AG04450 (cell line): ENCODE measurements at regions not wholly inside any gene's neighbourhood (a gene's known extent, or its start where the extent isn't known, plus 50 kb on each side); places are given as distances from the start of the nearest gene placed in this dataset.

Experiments used
- CTCF ChIA-PET: fragments of 300-600, 350-600 bp; formaldehyde crosslinking; extraction: SDS; loops from one replicate; lab custom pipeline; 2022; ENCODE audit warnings: antibody characterized with exemption, inconsistent platforms; lab: Charles Lee
- POLR2A ChIA-PET: fragments of 350-600 bp; formaldehyde crosslinking; extraction: SDS; loops from one replicate; lab custom pipeline; 2021; ENCODE audit warnings: antibody characterized with exemption, inconsistent platforms; lab: Yijun Ruan, JAX
- DNase-seq: peaks from one replicate; pipeline ENCODE4 v3.0.0-alpha.2; 2011; ENCODE audit warnings: low read depth, low spot score
- H3K27ac ChIP-seq: one replicate; pipeline ENCODE4 v1.5.1; 2012; ENCODE audit warnings: low read depth, low read length, control low read depth
- H3K27me3 ChIP-seq: one replicate; pipeline ENCODE4 v1.6.0; 2012; ENCODE audit warnings: low read length; ENCODE audit not compliant: control insufficient read depth, insufficient read depth
- H3K4me3 ChIP-seq: 2 replicates; pipeline ENCODE4 v1.5.1; 2011; ENCODE audit warnings: mild to moderate bottlenecking, low read depth, low read length, control low read depth
- H3K9me3 ChIP-seq: 2 replicates; pipeline ENCODE4 v1.5.1; 2012; ENCODE audit warnings: low read length; ENCODE audit not compliant: control insufficient read depth, insufficient read depth
- TF ChIP-seq, protein P1 (sequence below): IDR thresholded peaks from 2 replicates; pipeline ENCODE4 v1.5.1; 2011; ENCODE audit warnings: low read depth, low read length, control low read depth, inconsistent platforms

- Histone ChIP-seq H3K4me3 (no peak overlapping the region), H3K9me3 (peaks cover 41% of the 10 kb centered on the region), H3K27ac (no peak overlapping the region), H3K27me3 (no peaks in the 10 kb centered on the region)
- no peak for DNase-seq
- TF ChIP-seq, protein P1, sequence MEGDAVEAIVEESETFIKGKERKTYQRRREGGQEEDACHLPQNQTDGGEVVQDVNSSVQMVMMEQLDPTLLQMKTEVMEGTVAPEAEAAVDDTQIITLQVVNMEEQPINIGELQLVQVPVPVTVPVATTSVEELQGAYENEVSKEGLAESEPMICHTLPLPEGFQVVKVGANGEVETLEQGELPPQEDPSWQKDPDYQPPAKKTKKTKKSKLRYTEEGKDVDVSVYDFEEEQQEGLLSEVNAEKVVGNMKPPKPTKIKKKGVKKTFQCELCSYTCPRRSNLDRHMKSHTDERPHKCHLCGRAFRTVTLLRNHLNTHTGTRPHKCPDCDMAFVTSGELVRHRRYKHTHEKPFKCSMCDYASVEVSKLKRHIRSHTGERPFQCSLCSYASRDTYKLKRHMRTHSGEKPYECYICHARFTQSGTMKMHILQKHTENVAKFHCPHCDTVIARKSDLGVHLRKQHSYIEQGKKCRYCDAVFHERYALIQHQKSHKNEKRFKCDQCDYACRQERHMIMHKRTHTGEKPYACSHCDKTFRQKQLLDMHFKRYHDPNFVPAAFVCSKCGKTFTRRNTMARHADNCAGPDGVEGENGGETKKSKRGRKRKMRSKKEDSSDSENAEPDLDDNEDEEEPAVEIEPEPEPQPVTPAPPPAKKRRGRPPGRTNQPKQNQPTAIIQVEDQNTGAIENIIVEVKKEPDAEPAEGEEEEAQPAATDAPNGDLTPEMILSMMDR = no peak
- ChIA-PET CTCF (no interaction called here), POLR2A (no interaction called here)
Observed at GRCh38 chr7:68265258-68265657, 1268.6 kb downstream of the TYW1 start.

GRCh38 chr7:68266004-68266579, 1269.5 kb downstream of the TYW1 start:
- H3K27ac ChIP-seq = no peak overlapping the region
- peaks cover 43% of the 10 kb centered on the region for H3K9me3 ChIP-seq
- no peak overlapping the region for H3K4me3 ChIP-seq
- POLR2A ChIA-PET = no interaction called here
- H3K27me3 ChIP-seq = no peaks in the 10 kb centered on the region
- no peak for DNase-seq
- CTCF ChIA-PET = no interaction called here
- TF ChIP-seq, protein P1 = no peak

DNA sequence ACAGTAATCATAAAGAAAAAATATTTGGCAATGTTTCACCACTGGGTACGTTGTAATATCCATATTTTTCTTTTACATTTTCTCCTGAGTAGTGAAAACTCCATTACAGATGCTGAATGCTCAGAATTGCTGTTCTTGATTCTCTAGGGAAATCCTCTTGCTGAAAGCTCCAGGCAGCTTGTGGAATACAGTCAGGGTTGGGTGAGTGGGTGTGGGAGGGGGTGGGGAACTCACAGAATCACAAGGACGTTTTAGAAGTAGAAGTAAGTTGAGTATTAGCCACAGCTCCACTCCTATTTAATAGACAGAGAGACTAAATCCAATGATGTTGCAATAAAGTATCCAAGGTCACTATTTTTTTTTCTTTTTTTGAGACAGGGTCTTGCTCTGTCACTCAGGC, 1270.9 kb downstream of the TYW1 start:
- POLR2A ChIA-PET = no interaction called here
- CTCF ChIA-PET = no interaction called here
- no peak overlapping the region for H3K27ac ChIP-seq

DNA sequence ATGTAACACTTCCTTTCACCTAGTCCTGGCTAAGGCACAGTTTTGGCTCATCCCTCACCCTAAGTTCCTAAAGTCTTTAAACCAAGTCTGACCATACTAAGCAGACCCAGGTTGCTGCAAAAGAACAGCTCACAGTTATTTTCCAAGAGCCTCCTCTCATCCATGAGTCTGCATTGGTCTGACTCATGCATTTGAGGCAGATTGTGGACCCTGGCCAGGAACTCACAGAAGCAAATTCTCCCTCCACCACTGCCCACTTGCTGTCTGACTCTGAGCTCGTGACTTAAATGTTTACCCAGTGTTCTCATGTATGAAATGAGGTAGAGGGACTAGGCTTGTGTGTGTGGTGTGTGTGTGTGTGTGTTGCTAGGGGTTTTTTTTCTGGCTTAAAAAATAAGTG, 1272.8 kb downstream of the TYW1 start:
- DNase-seq = no peak

More for the DNA sequence above, 1270.9 kb downstream of the TYW1 start:
- TF ChIP-seq, protein P1 = no peak
- H3K27me3 ChIP-seq = no peaks in the 10 kb centered on the region
- peaks cover 38% of the 10 kb centered on the region for H3K9me3 ChIP-seq
- H3K4me3 ChIP-seq = no peak overlapping the region
- no peak for DNase-seq

DNA sequence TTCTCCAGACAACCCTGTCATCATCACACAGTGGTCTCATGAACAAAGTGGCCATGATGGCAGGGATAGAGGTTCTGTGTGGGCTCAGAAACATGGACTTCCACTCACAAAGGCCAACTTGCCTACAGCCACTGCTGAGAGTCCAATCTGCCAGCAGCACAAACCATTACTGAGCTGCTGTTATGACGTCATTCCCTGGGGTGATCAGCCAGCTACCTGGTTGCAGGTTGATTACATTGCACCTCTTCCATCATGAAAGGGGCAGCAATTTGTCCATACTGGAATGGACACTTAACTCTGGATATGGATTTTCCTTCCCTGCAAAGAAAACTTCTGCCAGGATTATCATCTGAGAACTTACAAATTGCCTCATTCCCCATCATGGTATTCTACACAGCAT, 1275.9 kb downstream of the TYW1 start:
- H3K27me3 ChIP-seq = no peaks in the 10 kb centered on the region
- DNase-seq = no peak
- TF ChIP-seq, protein P1 = no peak
- peaks cover 23% of the 10 kb centered on the region for H3K9me3 ChIP-seq
- H3K27ac ChIP-seq = no peak overlapping the region
- POLR2A ChIA-PET = no interaction called here
- no peak overlapping the region for H3K4me3 ChIP-seq
- CTCF ChIA-PET = no interaction called here

More for the DNA sequence above, 1272.8 kb downstream of the TYW1 start:
- ChIA-PET CTCF (no interaction called here), POLR2A (no interaction called here)
- TF ChIP-seq, protein P1 = no peak
- H3K9me3 ChIP-seq = peaks cover 36% of the 10 kb centered on the region
- H3K4me3 ChIP-seq = no peak overlapping the region
- H3K27ac ChIP-seq = no peak overlapping the region
- no peaks in the 10 kb centered on the region for H3K27me3 ChIP-seq
